ENCODE measurements at regions not wholly inside any gene's neighbourhood (a gene's known extent, or its start where the extent isn't known, plus 50 kb on each side); places are given as distances from the start of the nearest gene placed in this dataset.

- no peak for TF ChIP-seq POLR2AphosphoS5 (IDR thresholded peaks at IDR 0.05)
- TF ChIP-seq CTCF (IDR thresholded peaks at IDR 0.05 in 8 of 11, conservative IDR thresholded peaks at IDR 0.05 in 3 of 11), result no peak
These were observed 94.2 kb upstream of the ALDH1A3 start for GRCh38 chr15:100785181-100786138.
